ENCODE measurements at regions not wholly inside any gene's neighbourhood (a gene's known extent, or its start where the extent isn't known, plus 50 kb on each side); places are given as distances from the start of the nearest gene placed in this dataset.

GRCh38 chr7:110397927-110398660, 692.8 kb upstream of the LRRN3 start:
- no peak overlapping the region for H3K27ac Mint-ChIP-seq
- H3K4me1 Mint-ChIP-seq (ENCODE audit: low read depth) = no peaks in the 10 kb centered on the region
- ATAC-seq = no peak
- no peaks in the 10 kb centered on the region for H3K27me3 Mint-ChIP-seq
- no peaks in the 10 kb centered on the region for H3K36me3 Mint-ChIP-seq (ENCODE audit: low read depth)
- peak; percentile 1 for DNase-seq
- intact Hi-C loops (cut with micrococcal nuclease) = no loop called here
- H3K4me3 Mint-ChIP-seq = no peak overlapping the region
- ChIA-PET CTCF (interaction anchor here (0.6 kb wide), 1 partner anchor 700 kb away, joined by 3 read pairs; no protein-coding TSS in a partner anchor), POLR2A (interaction anchor here (0.9 kb wide), 1 partner anchor 20 kb away, joined by 3 read pairs; no protein-coding TSS in a partner anchor)
- no peaks in the 10 kb centered on the region for H3K9me3 Mint-ChIP-seq
- TF ChIP-seq, protein P1, sequence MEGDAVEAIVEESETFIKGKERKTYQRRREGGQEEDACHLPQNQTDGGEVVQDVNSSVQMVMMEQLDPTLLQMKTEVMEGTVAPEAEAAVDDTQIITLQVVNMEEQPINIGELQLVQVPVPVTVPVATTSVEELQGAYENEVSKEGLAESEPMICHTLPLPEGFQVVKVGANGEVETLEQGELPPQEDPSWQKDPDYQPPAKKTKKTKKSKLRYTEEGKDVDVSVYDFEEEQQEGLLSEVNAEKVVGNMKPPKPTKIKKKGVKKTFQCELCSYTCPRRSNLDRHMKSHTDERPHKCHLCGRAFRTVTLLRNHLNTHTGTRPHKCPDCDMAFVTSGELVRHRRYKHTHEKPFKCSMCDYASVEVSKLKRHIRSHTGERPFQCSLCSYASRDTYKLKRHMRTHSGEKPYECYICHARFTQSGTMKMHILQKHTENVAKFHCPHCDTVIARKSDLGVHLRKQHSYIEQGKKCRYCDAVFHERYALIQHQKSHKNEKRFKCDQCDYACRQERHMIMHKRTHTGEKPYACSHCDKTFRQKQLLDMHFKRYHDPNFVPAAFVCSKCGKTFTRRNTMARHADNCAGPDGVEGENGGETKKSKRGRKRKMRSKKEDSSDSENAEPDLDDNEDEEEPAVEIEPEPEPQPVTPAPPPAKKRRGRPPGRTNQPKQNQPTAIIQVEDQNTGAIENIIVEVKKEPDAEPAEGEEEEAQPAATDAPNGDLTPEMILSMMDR (IDR thresholded peaks at IDR 0.05) = no peak

DNA sequence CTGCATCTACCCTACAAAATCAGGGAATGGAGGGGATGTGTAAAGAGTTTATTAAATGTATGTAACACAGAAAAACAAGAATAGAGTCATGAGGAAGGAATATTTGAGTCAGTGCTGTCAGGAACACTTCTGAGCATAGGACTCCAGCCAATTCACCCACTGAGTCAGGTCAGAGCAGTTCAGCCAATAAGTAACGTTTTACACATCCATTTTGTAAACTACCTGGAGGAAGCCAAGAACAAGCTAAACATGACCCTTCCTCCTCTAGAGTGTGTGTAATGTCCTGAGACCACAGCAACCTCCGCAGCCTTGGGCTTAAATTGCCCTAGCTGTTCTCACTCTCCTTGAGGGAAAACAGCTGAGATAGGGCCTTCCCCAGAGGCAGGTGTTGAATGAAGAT, 691.5 kb upstream of the LRRN3 start:
- POLR2A ChIA-PET = no interaction called here
- Mint-ChIP-seq H3K27me3 (no peaks in the 10 kb centered on the region), H3K9me3 (no peaks in the 10 kb centered on the region), H3K27ac (no peak overlapping the region), H3K4me1 (ENCODE audit: low read depth) (no peaks in the 10 kb centered on the region), H3K4me3 (no peak overlapping the region), H3K36me3 (ENCODE audit: low read depth) (no peaks in the 10 kb centered on the region)
- DNase-seq (no peak), ATAC-seq (no peak)
- intact Hi-C loops (cut with micrococcal nuclease) = no loop called here
- TF ChIP-seq, protein P1 (IDR thresholded peaks at IDR 0.05) = no peak
- CTCF ChIA-PET = no interaction called here

DNA sequence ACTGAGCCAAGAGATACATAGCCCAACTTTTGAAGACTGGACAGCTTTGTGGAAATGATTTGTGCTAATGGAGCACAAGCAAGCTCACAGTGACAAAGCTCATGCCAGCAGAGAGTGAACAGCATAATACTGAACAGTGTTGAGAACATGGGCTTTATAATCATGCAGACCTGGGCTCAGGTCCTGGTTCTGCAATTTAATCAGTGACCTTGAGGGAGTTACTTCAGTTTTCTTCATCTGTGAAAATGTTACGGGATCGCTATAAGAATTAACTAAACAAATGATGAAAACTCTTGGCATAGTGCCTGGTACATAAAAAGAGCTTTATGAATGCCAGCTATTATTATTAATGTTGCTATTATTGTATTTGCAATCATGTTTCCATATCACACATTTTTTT, 690.5 kb upstream of the LRRN3 start:
- Mint-ChIP-seq H3K9me3 (no peaks in the 10 kb centered on the region), H3K27me3 (no peaks in the 10 kb centered on the region), H3K36me3 (ENCODE audit: low read depth) (no peaks in the 10 kb centered on the region), H3K4me3 (no peak overlapping the region), H3K4me1 (ENCODE audit: low read depth) (no peaks in the 10 kb centered on the region), H3K27ac (no peak overlapping the region)
- CTCF ChIA-PET = no interaction called here
- TF ChIP-seq, protein P1 (IDR thresholded peaks at IDR 0.05) = no peak
- ATAC-seq (no peak), DNase-seq (no peak)
- POLR2A ChIA-PET = no interaction called here
- intact Hi-C loops (cut with micrococcal nuclease) = no loop called here

GRCh38 chr7:110407242-110407641, 683.7 kb upstream of the LRRN3 start:
- TF ChIP-seq, protein P1 (IDR thresholded peaks at IDR 0.05) = no peak
- H3K27me3 Mint-ChIP-seq = no peaks in the 10 kb centered on the region
- DNase-seq = no peak
- ChIA-PET POLR2A (no interaction called here), CTCF (no interaction called here)
- H3K4me3 Mint-ChIP-seq = no peak overlapping the region
- intact Hi-C loops (cut with micrococcal nuclease) = no loop called here
- H3K27ac Mint-ChIP-seq = no peak overlapping the region
- no peak for ATAC-seq
- H3K9me3 Mint-ChIP-seq = no peaks in the 10 kb centered on the region
- no peaks in the 10 kb centered on the region for H3K4me1 Mint-ChIP-seq (ENCODE audit: low read depth)
- H3K36me3 Mint-ChIP-seq (ENCODE audit: low read depth) = no peaks in the 10 kb centered on the region

GRCh38 chr7:110407706-110408105, 683.2 kb upstream of the LRRN3 start:
- no peak overlapping the region for H3K4me3 Mint-ChIP-seq
- DNase-seq = no peak
- H3K36me3 Mint-ChIP-seq (ENCODE audit: low read depth) = no peaks in the 10 kb centered on the region
- H3K4me1 Mint-ChIP-seq (ENCODE audit: low read depth) = no peaks in the 10 kb centered on the region
- CTCF ChIA-PET = no interaction called here
- TF ChIP-seq, protein P1 (IDR thresholded peaks at IDR 0.05) = no peak
- no peaks in the 10 kb centered on the region for H3K27me3 Mint-ChIP-seq
- H3K9me3 Mint-ChIP-seq = no peaks in the 10 kb centered on the region
- no peak for ATAC-seq
- no peak overlapping the region for H3K27ac Mint-ChIP-seq
- POLR2A ChIA-PET = no interaction called here
- intact Hi-C loops (cut with micrococcal nuclease) = no loop called here

Measured in activated CD8-positive, alpha-beta T cell treated with anti-CD3 and anti-CD28 coated beads for 36 hours (primary cell).